Activated CD8-positive, alpha-beta memory T cell treated with anti-CD3 and anti-CD28 coated beads for 24 hours (primary cell): ENCODE measurements at regions not wholly inside any gene's neighbourhood (a gene's known extent, or its start where the extent isn't known, plus 50 kb on each side); places are given as distances from the start of the nearest gene placed in this dataset.

ENCODE experiments used
- DNase-seq: peaks from one replicate; pipeline ENCODE4 v3.0.0-alpha.2; 2020

DNA sequence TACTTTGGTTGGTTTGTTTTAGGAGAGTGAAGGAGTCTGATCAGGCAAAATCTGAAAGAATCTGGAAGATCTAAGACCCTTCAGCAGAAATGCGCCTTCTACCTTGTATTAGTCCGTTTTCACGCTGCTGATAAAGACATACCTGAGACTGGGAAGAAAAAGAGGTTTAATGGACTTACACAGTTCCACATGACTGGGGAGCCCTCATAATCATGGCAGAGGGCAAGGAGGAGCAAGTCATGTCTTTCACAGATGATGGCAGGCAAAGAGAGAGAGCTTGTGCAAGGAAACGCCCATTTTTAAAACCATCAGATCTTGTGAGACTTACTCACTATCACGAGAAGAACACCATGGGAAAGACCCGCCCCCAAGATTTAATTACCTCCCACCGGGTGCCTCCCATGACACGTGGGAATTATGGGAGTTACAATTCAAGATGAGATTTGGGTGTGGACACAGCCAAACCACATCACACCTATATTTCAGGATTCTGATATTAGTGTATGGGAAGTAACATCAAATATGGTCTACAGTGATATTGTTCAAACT is 99.3 kb downstream of the GLUL start:
- no peak for DNase-seq

DNA sequence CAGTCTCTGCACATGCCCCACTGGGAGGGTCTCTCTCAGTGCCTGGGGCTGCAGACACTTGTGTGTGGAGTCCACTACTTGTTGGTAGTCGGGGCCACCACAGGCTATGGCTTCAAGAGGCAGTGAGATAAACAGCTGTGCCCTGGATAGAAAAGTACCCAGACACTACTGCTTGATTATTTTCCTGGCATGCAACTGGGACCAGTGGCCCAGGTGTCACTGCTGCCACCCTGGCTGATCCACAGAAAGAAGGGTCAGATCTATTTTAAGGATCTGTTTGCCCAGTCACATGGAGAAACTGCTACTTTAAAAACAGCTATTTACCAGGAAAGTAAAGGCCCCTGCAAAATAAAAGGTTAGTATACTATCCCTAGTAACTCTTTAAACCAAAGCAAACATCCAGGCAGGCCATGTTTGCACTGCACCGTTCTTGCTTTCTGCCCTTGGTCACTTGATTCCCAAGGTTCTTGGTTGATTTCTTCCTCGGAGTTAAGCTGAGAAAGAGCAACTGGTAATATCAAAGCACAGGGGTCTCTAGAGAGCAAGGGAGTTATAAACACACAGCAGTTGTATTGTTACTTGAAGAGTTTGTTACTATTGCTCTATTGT is 99.9 kb downstream of the GLUL start:
- no peak for DNase-seq

DNA sequence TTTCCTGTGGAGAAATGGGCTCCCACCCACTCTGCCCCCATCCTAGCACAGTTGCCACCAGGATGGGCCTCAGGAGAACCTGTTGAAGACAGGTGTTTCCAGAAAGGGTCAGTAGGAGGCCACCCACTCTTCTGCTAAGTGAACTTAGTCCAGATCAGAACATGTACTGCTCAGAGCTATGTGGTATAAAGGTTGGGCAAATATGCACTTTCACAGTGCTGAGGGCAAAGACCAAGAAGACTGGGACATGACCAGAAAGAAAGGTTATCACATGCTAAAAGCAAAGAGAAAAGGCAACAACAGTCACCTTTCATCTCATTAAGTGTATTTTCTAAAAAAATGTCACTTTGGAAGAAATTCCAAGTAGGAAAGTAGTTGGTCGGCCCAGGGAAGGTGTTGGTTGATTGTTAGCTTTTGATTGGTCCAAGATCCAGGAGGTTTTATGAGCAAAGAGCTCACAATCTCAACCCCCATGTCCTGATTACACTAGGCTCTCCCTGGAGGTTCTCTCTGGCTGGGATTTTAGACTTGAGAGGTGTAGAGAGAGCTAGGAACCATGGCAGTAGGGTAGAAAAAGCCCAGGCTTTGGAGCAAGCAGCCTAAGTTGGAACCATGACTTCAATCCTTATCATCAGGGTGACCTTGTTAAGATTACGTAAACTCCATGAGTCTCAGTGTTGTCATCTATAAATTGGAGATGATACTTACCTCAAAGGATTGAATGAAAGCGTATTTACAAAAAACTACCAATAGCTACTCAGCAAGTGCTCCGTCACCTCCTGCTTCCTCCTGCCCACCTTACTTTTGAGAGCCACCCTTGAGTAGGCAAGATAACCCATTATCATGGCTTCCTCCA is 102.6 kb downstream of the GLUL start:
- no peak for DNase-seq

DNA sequence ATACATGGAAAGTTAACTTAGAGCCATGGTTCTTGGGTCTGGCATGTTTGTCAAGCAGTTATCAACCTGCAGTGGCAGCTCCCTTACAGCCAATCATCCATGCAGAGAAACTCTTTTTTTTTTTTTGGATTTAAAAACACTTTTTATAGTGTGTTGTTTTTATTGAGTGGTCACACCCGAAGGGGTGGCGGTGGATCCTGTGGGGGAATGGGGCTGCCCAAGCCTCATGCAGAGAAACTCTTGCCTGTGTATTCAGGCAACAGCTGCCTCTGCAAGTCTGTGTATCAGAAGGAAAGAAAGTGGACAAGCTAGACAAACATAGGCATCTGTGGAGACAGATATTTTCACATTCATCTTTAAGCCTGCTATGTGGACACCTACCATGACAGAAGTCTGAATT is 104.8 kb downstream of the GLUL start:
- no peak for DNase-seq

DNA sequence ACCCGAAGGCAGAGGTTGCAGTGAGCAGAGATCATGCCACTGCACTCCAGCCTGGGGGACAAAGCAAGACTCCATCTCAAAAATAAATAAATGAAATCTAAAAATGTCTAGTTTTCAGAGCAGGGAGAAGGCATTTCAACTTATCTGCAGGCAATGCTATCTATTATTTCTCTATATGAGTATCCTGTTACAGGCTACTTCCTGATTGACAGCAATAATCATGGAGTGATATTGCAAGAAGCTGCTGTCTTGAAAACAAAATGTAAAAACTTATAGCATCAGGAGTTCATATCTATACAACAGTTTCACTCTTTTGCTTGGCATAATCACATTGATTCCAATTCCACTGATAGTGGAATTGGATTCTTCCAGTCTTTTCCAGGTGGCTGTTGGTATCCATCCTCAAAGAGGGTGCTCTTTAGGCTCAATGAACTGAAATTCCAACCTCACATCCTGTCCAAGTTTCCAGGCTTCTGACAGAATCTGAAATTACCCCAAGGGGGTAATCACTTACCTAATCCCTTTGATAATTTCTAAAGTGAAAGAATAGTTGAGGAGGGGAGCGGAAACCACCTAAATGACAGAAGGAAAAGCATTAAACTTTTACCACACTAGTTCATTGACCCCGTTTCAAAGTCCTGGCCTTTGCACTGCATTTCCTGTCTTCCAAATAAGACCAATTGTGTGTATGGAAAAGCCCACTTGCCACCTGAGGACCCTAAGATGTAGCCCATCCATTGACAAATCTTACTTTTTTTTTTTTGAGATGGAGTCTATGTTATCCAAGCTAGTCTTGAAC is 107.6 kb downstream of the GLUL start:
- no peak for DNase-seq

DNA sequence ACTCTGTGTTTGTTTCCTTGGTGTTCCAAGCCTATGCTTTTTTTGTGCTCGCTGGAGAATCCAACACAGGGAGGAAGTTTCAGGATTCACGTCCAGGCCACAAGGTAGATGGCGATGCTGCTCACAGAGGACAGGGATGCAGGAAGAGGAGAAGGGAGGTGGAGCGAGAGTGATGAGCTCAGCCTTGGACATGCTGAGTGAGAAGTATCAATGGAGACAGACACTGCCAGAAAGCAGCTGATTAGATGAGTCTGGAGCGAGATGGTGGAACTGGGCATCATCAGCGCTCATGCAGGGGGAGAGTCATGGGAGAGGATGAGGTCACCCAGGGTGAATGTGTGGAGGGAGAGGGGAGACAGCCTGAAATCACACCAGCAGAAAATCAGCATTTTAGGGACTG is 110.0 kb downstream of the GLUL start:
- no peak for DNase-seq

DNA sequence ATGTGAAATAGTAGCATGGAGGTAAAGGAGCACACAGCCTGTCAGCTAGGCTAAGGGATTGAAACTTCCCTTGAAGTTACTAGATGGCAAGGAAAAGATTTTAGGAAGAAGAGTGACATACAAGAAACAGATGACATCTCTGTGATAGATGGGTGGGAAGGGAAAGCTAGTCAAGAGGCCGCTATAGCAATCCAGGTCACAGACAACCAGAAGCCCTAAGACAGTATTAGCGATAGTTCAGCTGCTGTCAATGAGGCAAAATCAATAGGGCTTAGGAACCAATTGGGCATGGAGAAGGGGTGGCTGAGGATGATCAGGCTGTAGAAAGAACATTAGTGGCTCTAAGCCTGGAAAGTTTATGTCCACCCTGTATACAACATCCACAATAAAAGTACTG is 111.1 kb downstream of the GLUL start:
- DNase-seq: no peak

DNA sequence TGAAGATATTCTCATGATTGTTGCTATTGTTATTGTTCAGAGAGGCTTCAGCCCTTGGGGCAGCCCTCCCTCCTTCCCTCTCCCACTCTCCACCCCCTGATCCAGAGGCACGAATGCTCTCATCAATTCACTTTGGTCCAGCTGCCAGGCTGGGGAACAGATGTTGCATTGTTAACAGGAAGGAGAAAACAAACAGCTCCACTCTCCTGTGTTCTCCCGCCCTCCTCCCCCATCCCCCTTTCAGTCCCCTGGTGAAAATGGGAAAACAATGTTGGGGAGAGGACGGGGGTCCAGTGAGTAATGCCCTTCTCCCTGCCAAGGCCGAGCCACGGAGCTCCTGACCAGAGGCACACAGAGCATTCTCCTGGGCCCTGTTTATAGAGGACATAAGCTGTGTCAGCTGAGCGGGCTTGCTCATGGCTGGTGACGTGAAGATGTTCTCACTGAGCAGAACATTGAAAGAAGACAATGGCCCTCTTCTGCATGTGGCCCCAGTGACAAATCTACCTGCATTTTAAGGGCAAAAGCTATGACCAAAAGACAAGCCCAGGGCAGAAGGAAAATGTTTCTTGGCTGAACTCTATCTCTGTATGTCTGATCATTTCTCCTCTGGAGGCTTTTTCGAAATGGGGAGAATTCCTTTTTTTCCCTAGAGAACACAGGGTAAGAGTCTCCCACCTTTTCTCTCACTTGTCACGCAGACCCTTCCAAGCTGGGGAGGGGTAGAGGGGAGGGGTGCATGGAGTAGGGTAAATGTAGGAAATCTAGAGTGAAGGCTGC is 111.7 kb downstream of the GLUL start:
- DNase-seq: no peak

DNA sequence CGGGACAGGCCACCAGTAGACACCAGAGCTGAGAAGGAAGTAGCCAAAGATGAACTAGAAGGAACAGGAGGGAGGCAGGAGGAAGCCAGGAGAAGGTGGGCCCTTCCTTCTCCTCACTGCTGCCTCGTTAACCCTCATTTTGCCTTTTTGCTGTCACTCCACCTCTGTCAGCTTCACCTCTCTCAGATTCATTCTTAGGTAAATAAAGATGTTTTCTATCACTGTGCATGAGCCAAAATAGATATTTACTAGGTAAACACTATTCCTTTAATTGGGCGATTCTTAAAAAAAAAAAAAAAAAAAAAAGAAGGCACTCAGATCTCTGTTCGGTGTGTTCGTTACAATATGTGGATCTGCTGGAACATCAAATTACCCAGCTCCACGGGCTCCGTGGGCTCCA is 112.3 kb downstream of the GLUL start:
- no peak for DNase-seq

DNA sequence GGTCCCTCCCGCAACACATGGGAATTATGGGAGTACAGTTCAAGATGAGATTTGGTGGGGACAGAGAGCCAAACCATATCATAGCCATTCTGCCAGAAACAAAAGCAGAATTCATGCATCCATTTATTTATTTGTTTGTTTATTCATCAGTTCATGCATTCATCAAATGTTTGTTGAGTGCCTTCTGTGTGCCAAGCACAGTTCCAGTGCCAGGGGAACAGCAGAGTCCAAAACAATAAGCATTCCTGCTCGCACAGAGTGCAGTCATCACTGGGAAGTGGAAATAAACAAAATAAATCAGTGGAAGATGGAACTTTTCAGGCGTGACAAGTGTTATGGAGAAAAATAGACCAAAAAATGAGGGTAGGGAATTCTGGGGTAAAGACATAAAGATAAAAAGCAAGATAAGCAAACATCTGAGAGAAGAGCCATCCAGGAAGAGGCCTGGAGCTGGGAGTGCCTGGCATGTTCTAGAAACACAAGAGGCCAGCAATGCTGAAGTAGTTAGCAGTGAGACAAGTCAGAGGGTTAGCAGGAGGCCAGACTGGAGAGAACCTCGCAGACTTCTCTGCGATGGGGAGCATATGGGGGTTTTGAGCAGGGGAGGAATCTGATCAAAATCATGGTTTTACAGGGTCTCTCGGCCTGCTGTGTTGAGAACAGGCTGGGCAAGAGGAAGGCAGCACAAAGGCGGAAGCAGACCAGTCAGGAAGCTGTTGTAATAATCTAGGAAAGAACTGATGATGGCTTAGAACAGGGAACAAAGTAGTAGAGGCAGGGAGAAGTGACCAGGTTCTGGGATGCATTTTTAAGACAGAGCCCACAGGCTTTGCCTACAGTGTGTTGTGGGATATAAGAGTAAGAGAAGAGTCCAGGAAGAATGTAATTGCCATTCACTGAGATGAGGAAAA is 113.2 kb downstream of the GLUL start:
- no peak for DNase-seq

DNA sequence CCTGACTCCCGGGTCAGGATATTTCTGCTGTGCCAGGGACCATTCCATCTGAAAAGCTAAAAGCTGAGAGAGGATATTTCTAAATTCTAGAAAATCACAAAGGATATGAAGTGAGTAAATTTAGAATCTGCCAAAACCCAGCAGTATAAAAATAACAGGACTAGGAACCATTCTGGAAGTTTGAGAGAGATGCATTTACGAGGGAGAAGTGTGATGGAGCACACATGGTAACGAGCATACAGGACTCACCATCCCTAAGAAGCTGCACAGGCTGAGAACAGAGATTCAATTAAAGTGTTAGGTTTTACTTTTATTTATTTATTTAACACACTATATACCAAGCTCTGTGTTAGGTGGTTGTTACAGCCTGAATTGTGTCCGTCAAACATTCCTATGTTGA is 116.3 kb downstream of the GLUL start:
- no peak for DNase-seq

DNA sequence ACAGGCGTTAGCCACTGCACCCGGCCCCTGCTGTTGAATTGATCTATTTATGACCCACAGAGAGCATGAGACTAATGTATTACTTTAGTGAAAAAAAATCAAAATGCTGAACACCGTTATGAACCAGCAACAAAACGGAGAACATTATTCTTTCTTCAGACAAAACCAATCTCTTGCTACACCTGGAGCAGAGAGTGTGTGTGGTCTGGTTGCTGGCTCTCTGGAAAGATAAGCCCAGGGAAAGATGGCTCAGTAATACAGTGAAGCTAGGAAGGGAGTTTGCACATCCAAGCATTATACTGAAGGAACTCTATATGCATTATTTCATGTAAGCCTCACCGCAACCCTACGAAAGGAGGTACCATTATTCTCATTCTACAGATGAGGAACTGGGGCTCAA is 117.0 kb downstream of the GLUL start:
- no peak for DNase-seq

DNA sequence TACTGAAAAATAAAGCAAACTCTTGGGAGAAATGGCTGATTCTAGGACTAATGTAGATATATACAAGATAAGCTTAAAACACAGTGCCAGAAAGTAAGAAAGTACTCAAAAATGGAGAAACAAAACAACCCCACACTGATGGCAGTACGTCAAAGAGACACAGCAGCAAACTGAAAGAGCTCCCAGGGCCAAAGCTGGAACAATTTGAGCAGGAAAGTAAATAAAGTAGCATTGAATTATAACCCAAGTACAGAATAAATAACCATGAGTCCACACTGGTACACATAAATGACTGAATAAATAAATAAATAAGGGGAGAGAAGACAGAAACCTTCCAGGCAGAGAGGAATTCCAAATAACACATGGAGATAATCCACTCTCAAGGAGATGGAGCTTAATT is 120.9 kb downstream of the GLUL start:
- no peak for DNase-seq

DNA sequence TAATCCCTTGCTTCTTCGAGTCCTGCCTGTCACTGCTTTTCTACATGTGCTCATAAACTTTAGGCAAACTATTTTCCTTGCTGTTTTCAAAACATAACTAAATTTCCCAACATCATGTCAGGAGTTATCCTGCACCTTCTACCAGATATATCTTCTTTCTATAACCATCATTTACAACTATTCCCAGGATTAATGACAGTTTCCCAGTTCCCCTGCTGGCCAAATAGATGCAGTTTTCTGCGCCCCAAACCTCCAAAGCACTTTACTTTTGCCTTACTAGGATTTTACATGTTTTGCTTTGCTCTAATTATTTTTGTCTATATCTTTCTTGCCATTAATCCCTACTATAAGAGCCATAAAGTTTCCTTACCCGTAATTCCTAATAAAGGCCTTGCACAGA is 122.5 kb downstream of the GLUL start:
- no peak for DNase-seq

DNA sequence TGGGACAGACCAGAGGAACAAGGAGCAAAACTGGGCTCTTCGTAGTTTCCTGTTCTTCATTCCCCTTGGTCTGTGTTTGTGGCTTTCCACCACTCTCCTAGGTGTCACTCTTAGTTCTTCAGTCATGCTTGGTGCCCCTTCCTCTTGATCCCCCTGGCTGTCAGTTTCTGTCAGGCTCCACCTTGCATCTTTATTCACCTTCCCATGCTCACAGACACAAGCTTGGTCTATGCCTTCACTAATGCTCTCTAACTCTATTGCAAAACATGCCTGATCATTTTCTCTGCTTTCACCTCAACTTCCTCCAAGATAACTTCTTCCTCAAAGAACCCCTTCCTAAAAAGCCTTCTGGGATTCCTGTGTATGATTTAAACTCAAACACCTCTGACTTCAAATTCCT is 122.9 kb downstream of the GLUL start:
- no peak for DNase-seq

DNA sequence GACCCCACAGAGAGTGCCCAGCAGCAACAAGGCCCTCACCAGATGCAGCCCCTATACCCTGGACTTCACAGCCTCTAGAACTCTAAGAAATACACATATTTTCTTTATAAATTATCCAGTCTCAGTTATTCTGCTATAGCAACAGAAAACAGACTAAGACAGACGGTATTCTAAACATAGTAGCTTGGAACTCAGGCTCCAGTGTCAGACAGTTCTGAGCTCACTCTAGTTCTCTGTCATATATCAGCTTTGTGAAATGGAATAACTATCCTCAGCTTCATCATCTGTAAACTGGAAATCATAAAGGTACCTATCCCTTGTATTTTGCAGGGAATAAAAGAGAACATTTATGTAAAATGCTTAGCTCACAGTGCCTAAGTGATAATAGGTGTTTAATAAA is 127.4 kb downstream of the GLUL start:
- no peak for DNase-seq

DNA sequence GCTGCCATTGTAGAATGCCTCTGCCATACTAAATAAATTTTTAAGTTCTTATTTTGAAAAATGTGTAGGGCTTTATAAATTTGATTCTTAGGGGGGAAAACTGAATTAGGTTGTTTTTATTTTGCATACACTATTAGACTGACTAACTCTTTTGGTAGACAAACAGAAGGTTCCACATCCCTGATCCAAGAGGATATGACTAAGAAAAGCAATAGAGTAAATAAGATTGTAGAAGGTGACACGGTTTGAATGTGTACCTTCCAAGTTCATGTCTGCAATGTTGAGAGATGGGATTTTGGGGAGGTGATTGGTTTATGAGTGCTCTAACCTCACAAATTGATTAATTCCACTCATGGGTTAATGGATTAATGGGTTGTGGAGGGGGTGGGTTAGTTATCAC is 127.9 kb downstream of the GLUL start:
- DNase-seq: no peak

DNA sequence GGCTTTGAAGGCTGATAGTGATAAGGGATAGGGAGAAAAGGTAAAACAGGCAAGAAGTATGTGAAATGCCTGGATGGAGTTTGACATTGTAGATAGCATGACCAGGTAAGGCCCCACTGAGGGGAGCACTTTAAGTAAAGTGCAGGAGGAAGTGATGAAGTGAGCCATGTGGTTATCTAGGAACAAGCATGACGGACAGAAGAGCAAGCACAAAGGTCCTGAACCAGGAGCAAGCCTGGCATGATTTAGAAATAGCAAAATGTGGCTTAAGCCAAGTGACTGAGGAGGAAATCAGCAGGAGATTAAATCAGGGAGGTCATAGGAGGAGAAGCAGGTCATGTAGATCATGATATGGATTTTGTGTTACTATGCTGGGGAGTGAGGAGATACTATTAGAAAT is 129.2 kb downstream of the GLUL start:
- DNase-seq: no peak

DNA sequence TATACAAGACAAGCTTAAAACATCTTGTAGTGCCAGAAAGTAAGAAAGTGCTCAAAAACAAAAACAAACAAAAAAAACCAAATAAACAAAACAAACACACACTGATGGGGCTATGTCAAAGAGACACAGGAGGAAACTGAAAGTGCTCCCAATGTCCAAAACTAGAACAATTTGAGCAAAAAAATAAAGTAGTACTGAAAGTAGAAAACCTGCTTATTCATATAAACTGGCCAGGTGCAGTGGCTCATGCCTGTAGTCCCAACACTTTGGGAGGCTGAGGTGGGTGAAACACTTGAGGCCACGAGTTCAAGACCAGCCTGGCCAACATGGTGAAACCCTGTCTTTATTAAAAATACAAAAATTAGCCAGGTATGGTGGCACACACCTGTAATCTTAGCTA is 129.9 kb downstream of the GLUL start:
- no peak for DNase-seq

DNA sequence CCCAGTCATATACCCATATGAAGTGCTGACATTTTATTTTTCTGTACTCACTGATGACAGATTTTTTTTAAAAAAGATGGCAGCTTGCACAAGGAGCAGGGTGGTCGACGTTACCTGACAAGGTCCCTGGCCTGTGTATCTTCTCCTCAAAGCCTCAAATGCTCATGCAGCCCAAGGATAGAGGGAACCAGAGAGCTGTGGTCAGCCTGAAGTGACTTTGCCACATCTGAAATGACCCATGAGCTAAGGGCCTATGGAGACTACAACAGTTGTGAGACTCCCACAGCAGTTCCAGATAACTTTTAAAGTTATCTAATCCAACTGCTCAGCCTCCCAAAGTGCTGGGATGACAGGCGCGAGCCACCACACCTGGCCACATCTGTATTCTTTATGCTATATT is 131.1 kb downstream of the GLUL start:
- no peak for DNase-seq

DNA sequence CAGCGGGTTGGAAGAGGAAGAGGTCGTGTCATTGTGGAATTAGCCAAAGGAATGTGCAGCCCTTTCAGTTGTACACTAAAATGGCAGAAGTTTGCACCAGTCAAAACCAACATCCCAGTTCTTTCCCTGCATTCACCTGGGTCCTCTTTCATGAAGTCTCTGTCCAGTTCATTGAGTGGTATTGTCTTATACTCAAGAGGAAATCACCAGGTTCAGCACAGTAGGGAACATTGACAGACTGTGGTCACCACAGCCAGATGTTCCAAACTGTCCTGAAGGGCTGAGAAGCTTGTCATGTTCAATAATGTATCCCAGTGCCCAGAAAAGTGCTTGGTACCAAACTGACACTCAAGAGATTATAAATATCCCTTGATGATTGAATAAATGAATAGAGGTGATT is 131.6 kb downstream of the GLUL start:
- DNase-seq: no peak
